Endothelial cell (in vitro differentiated cells): ENCODE measurements at regions not wholly inside any gene's neighbourhood (a gene's known extent, or its start where the extent isn't known, plus 50 kb on each side); places are given as distances from the start of the nearest gene placed in this dataset.

Experiments used
- DNase-seq: peaks from one replicate; pipeline ENCODE4 v3.0.0; 2021; ENCODE audit warnings: low spot score
- H3K27ac Mint-ChIP-seq: one replicate; pipeline ENCODE4 v1.8.0; 2021; ENCODE audit warnings: mixed read lengths, inconsistent platforms; ENCODE audit not compliant: unreplicated experiment
- H3K27me3 Mint-ChIP-seq: one replicate; pipeline ENCODE4 v1.8.0; 2021; ENCODE audit warnings: mild to moderate bottlenecking, moderate library complexity, mixed read lengths, inconsistent platforms; ENCODE audit not compliant: unreplicated experiment
- H3K36me3 Mint-ChIP-seq: one replicate; pipeline ENCODE4 v1.8.0; 2021; ENCODE audit warnings: mild to moderate bottlenecking, low read depth, mixed read lengths, inconsistent platforms; ENCODE audit not compliant: unreplicated experiment
- H3K4me1 Mint-ChIP-seq: one replicate; pipeline ENCODE4 v1.8.0; 2021; ENCODE audit warnings: mild to moderate bottlenecking, mixed read lengths, inconsistent platforms; ENCODE audit not compliant: unreplicated experiment
- H3K4me3 Mint-ChIP-seq: one replicate; pipeline ENCODE4 v1.8.0; 2021; ENCODE audit warnings: mild to moderate bottlenecking, mixed read lengths, inconsistent platforms; ENCODE audit not compliant: unreplicated experiment
- H3K9me3 Mint-ChIP-seq: one replicate; pipeline ENCODE4 v1.8.0; 2021; ENCODE audit warnings: mixed read lengths, inconsistent platforms; ENCODE audit not compliant: unreplicated experiment
- TF ChIP-seq, protein P1 (sequence below): fragments of 200-600 bp; sonication (generic); IDR thresholded peaks from one replicate; pipeline ENCODE4 v1.5.0; 2021; ENCODE audit warnings: antibody characterized with exemption; ENCODE audit not compliant: unreplicated experiment

DNA sequence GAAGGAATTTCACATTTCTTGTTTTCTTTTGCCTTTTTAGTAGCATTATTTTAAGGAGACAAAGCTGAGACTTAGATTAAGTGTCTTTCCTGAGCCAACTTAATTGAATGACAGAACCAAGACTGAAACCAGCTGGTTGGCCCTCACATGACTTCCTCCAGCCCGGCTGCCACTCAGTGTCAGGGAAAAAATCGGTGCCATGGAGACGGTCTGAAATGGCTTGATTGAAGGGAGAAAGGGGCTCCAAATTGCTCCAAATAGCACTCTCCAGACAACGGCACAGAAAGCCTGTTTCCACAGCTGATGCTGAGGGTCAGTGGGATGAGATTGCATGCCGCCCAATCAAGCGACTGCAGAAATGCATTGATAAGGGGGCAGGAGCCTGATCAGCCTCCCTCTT lies 475.2 kb upstream of the IL12A start:
- no peak for DNase-seq

DNA sequence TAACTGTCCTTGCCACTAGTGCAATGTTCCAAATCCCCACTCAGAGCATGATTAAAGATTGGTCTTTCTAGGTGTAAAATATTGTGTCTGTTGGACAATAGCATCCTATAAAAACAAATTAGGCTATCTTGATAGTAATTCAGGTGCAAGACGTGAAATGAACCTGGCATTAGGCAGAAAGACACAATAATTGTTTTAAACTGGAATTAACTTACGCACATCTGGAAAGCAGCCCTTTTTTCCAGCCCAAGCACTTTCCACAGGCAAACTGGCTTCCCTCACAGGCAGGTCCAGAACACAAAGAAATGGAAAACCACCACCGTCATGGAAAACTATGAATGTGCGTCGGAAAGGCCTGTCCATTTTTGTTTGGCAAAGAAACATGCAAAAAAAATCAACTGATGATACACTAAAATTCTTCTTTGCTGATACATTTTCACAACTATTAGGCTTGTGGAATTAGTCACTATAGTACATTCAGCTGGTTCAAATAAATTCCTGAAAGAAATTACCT lies 474.7 kb upstream of the IL12A start:
- Mint-ChIP-seq H3K9me3 (no peaks in the 10 kb centered on the region), H3K4me3 (no peak overlapping the region), H3K4me1 (no peaks in the 10 kb centered on the region)

More for the DNA sequence above, 475.2 kb upstream of the IL12A start:
- Mint-ChIP-seq H3K4me1 (no peaks in the 10 kb centered on the region), H3K36me3 (no peaks in the 10 kb centered on the region), H3K27ac (no peak overlapping the region), H3K27me3 (no peaks in the 10 kb centered on the region), H3K4me3 (no peak overlapping the region), H3K9me3 (peaks cover 1% of the 10 kb centered on the region)
- TF ChIP-seq, protein P1, sequence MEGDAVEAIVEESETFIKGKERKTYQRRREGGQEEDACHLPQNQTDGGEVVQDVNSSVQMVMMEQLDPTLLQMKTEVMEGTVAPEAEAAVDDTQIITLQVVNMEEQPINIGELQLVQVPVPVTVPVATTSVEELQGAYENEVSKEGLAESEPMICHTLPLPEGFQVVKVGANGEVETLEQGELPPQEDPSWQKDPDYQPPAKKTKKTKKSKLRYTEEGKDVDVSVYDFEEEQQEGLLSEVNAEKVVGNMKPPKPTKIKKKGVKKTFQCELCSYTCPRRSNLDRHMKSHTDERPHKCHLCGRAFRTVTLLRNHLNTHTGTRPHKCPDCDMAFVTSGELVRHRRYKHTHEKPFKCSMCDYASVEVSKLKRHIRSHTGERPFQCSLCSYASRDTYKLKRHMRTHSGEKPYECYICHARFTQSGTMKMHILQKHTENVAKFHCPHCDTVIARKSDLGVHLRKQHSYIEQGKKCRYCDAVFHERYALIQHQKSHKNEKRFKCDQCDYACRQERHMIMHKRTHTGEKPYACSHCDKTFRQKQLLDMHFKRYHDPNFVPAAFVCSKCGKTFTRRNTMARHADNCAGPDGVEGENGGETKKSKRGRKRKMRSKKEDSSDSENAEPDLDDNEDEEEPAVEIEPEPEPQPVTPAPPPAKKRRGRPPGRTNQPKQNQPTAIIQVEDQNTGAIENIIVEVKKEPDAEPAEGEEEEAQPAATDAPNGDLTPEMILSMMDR = no peak

DNA sequence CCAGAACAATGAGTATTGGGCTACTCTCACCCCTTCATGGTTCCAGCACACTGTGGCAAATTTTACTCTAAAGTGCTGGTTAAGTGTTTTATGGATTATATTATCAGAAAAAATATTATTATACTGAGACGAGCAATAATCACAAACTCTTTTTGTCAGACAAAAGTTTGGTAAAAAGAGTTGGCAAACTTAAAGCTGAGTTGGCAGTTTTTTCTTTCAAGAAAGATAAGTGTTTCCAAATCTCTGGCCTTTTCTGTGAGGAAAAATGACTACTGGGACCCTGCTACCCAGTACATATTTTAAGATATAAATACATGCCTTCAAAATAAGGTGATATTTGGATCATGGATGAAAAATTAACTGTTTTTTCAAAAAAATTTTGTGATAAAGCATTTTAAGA lies 471.5 kb upstream of the IL12A start:
- no peak for DNase-seq
- Mint-ChIP-seq H3K4me1 (no peaks in the 10 kb centered on the region), H3K9me3 (no peaks in the 10 kb centered on the region), H3K4me3 (no peak overlapping the region), H3K27ac (no peak overlapping the region), H3K36me3 (no peaks in the 10 kb centered on the region), H3K27me3 (no peaks in the 10 kb centered on the region)
- TF ChIP-seq, protein P1 = no peak

More for the DNA sequence above, 474.7 kb upstream of the IL12A start:
- Mint-ChIP-seq H3K27me3 (no peaks in the 10 kb centered on the region), H3K36me3 (no peaks in the 10 kb centered on the region), H3K27ac (no peak overlapping the region)
- TF ChIP-seq, protein P1 = no peak
- no peak for DNase-seq

DNA sequence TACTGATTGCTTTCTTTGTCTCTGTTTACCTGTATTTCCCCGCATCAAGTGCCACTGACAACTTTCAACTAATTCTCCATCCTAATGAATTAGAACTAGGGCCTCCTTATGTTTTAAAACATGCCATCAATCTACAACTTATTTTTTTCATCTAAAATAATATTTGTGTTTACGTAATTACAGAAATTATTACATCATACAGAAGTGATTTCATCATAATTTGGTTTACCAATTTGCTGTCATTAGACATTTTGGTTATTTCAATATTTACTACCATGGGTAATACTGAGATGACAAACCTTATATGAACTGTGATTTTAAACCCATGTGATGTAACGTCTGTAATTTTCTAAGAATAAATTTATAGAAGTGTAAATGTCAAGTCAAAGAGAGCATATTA lies 468.0 kb upstream of the IL12A start:
- H3K4me1 Mint-ChIP-seq = no peaks in the 10 kb centered on the region
- H3K4me3 Mint-ChIP-seq = no peak overlapping the region
- H3K36me3 Mint-ChIP-seq = no peaks in the 10 kb centered on the region
- TF ChIP-seq, protein P1 = no peak
- H3K27me3 Mint-ChIP-seq = no peaks in the 10 kb centered on the region
- no peak for DNase-seq
- H3K27ac Mint-ChIP-seq = no peak overlapping the region
- H3K9me3 Mint-ChIP-seq = no peaks in the 10 kb centered on the region

DNA sequence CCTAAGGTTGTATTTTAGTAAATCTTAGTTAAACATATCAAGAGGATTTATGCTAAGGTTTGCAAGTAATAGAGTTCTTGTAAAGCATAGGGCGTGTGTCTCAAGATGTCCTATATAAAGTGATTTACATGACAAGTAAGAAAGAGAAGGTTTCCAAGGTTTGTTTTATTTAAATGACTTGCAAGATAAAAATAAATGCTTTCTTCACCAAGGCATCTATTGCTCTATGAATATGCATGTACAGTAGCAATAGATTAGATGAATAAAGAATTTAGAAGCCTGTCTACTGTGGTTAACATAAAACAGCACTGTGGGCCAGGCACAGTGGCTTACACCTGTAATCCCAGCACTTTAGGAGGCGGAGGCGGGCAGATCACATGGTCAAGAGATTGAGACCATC lies 466.4 kb upstream of the IL12A start:
- H3K27ac Mint-ChIP-seq = no peak overlapping the region
- TF ChIP-seq, protein P1 = no peak
- DNase-seq = no peak
- no peaks in the 10 kb centered on the region for H3K27me3 Mint-ChIP-seq
- no peaks in the 10 kb centered on the region for H3K36me3 Mint-ChIP-seq
- H3K4me1 Mint-ChIP-seq = no peaks in the 10 kb centered on the region
- H3K9me3 Mint-ChIP-seq = no peaks in the 10 kb centered on the region
- no peak overlapping the region for H3K4me3 Mint-ChIP-seq
